ENCODE measurements at regions not wholly inside any gene's neighbourhood (a gene's known extent, or its start where the extent isn't known, plus 50 kb on each side); places are given as distances from the start of the nearest gene placed in this dataset.

DNA sequence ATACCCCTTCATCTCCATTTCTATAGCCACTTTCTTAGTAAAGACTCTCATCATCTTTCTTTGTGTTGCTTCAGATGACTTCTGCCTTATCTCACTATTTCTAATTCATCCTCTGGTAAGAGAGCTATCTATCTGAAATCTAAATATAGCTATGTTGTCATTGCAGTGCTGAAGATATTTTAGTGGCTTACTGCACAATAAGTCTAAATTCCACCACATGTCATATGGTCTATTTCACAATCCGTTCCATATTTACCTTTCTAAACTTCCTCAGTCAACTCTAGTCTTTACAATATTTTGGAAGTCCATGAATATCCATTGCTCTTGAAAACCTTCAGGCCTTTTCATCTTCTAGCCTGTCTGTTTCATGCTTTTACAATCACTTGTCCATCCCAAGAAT lies 465.1 kb upstream of the SLC10A2 start:
- Mint-ChIP-seq H3K9me3 (peaks cover 4 to 16% (median 9%) of the 10 kb centered on the region in 3 donors), H3K27me3 (no peaks in the 10 kb centered on the region), H3K36me3 (no peaks in the 10 kb centered on the region), H3K4me3 (no peak overlapping the region), H3K4me1 (no peaks in the 10 kb centered on the region), H3K27ac (no peak overlapping the region)
- no peaks in the 10 kb centered on the region for H3K9me3 ChIP-seq
- ChIA-PET POLR2A (no interaction called here), CTCF (no interaction called here)
- no peak for DNase-seq
- no peaks in the 10 kb centered on the region for H3K27me3 ChIP-seq (replicated peaks in 1 of 2; ENCODE audit: control insufficient read depth in 2 of 2, extremely low read depth in 1 of 2, insufficient read depth in 2 of 2, low read length in 1 of 2)
- H3K4me1 ChIP-seq (ENCODE audit: control insufficient read depth in 1 of 2, extremely low read depth in 1 of 2, insufficient read depth in 2 of 2, low read length in 2 of 2): no peaks in the 10 kb centered on the region
- no peak overlapping the region for H3K27ac ChIP-seq (ENCODE audit: low read length)
- H3K4me3 ChIP-seq (ENCODE audit: control insufficient read depth in 1 of 2, extremely low read depth in 1 of 2, low read length in 1 of 2): no peak overlapping the region
- no peaks in the 10 kb centered on the region for H3K36me3 ChIP-seq (ENCODE audit: control insufficient read depth in 2 of 2, extremely low read depth in 1 of 2, insufficient read depth in 1 of 2, low read length in 1 of 2)
- no peak for ATAC-seq (replicated peaks in 1 of 4)
- no CpG with 5 or more reads among the region's 1 CpG for WGBS (ENCODE audit: insufficient coverage)

DNA sequence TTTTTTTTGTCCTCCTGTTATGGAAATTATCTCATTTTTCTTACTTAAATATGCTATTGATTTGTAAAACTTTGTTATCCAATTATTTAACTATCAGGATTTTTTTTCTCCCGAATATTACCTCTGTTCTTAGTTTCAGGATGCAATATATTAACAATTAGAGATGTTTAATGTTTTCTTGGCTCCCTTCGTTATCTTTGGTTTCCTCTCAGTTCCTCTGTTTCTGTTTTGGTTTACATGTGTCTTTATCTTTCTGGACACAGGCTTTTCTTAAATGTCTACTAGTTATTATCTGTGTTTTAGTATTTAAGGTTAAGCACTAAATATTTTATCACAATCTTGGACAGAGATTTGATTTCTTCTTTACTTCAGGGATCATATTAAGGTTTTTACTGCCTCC lies 462.2 kb upstream of the SLC10A2 start:
- Mint-ChIP-seq H3K27me3 (no peaks in the 10 kb centered on the region), H3K9me3 (peaks cover 1 to 11% (median 8%) of the 10 kb centered on the region in 3 donors), H3K36me3 (no peaks in the 10 kb centered on the region), H3K27ac (no peak overlapping the region), H3K4me3 (no peak overlapping the region), H3K4me1 (no peaks in the 10 kb centered on the region)
- H3K36me3 ChIP-seq (ENCODE audit: control insufficient read depth in 2 of 2, extremely low read depth in 1 of 2, insufficient read depth in 1 of 2, low read length in 1 of 2): no peaks in the 10 kb centered on the region
- POLR2A ChIA-PET: no interaction called here
- H3K4me1 ChIP-seq (ENCODE audit: control insufficient read depth in 1 of 2, extremely low read depth in 1 of 2, insufficient read depth in 2 of 2, low read length in 2 of 2): no peaks in the 10 kb centered on the region
- CTCF ChIA-PET: no interaction called here
- H3K27me3 ChIP-seq (replicated peaks in 1 of 2; ENCODE audit: control insufficient read depth in 2 of 2, extremely low read depth in 1 of 2, insufficient read depth in 2 of 2, low read length in 1 of 2): no peaks in the 10 kb centered on the region
- ATAC-seq (replicated peaks in 1 of 4): no peak
- no CpG with 5 or more reads among the region's 2 CpGs for WGBS (ENCODE audit: insufficient coverage)
- H3K27ac ChIP-seq (ENCODE audit: low read length): no peak overlapping the region
- no peak overlapping the region for H3K4me3 ChIP-seq (ENCODE audit: control insufficient read depth in 1 of 2, extremely low read depth in 1 of 2, low read length in 1 of 2)
- no peaks in the 10 kb centered on the region for H3K9me3 ChIP-seq
- no peak for DNase-seq

DNA sequence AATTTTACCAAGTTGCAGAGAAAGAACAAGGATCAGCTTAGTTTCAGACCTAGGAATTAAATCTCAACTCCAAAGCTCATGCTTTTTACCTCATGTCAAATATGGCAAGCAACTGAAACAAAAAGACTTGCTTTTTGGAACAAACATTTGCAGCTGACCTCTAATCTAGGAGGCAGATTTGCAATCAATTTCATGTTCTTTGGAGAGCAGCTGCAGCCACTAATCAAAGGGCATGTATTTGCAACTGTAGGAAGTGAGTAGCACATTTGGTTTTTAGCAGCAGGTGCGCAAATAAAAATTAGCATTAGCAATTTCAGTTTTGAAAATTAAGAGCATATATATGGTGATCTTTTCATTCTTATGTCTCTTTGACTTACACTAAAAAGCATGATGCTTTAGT lies 459.3 kb upstream of the SLC10A2 start:
- no peak overlapping the region for H3K4me3 Mint-ChIP-seq
- ChIA-PET CTCF (no interaction called here), POLR2A (no interaction called here)
- ATAC-seq (replicated peaks in 1 of 4): no peak
- Histone ChIP-seq H3K36me3 (ENCODE audit: control insufficient read depth in 2 of 2, extremely low read depth in 1 of 2, insufficient read depth in 1 of 2, low read length in 1 of 2) (no peaks in the 10 kb centered on the region), H3K4me3 (ENCODE audit: control insufficient read depth in 1 of 2, extremely low read depth in 1 of 2, low read length in 1 of 2) (no peak overlapping the region), H3K27ac (ENCODE audit: low read length) (no peak overlapping the region), H3K27me3 (replicated peaks in 1 of 2; ENCODE audit: control insufficient read depth in 2 of 2, extremely low read depth in 1 of 2, insufficient read depth in 2 of 2, low read length in 1 of 2) (no peaks in the 10 kb centered on the region), H3K4me1 (ENCODE audit: control insufficient read depth in 1 of 2, extremely low read depth in 1 of 2, insufficient read depth in 2 of 2, low read length in 2 of 2) (no peaks in the 10 kb centered on the region), H3K9me3 (no peaks in the 10 kb centered on the region)
- H3K36me3 Mint-ChIP-seq: no peaks in the 10 kb centered on the region
- no peak overlapping the region for H3K27ac Mint-ChIP-seq
- no peak for DNase-seq
- H3K9me3 Mint-ChIP-seq: peaks cover 1 to 9% (median 7%) of the 10 kb centered on the region in 3 donors
- no peaks in the 10 kb centered on the region for H3K4me1 Mint-ChIP-seq
- no CpG with 5 or more reads among the region's 1 CpG for WGBS (ENCODE audit: insufficient coverage)
- H3K27me3 Mint-ChIP-seq: no peaks in the 10 kb centered on the region

DNA sequence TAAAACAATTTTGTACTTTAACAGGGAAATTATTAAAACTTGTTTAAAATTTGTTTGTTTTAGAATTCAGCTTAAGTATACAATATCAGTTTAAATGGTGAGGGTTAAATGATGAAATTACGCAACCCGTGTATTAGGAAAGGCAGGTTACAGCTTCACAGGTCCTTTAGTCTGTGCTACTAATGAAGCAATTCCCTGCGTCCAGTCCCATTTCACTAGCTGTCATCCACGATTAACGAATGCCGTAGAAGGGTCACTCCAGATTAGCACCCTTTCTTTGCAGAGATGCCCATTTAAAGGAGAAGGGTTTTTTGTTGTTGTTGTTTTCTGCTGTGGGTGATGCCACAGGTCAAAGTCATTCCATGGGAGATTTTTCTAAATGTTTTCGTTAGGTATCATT lies 457.6 kb upstream of the SLC10A2 start:
- ATAC-seq (replicated peaks in 1 of 4): no peak
- H3K4me1 ChIP-seq (ENCODE audit: control insufficient read depth in 1 of 2, extremely low read depth in 1 of 2, insufficient read depth in 2 of 2, low read length in 2 of 2): no peaks in the 10 kb centered on the region
- H3K36me3 ChIP-seq (ENCODE audit: control insufficient read depth in 2 of 2, extremely low read depth in 1 of 2, insufficient read depth in 1 of 2, low read length in 1 of 2): no peaks in the 10 kb centered on the region
- Mint-ChIP-seq H3K27me3 (no peaks in the 10 kb centered on the region), H3K4me1 (no peaks in the 10 kb centered on the region), H3K4me3 (no peak overlapping the region), H3K27ac (no peak overlapping the region), H3K9me3 (peaks cover 0 to 9% (median 7%) of the 10 kb centered on the region in 3 donors), H3K36me3 (no peaks in the 10 kb centered on the region)
- H3K4me3 ChIP-seq (ENCODE audit: control insufficient read depth in 1 of 2, extremely low read depth in 1 of 2, low read length in 1 of 2): no peak overlapping the region
- DNase-seq: no peak
- CTCF ChIA-PET: no interaction called here
- no peaks in the 10 kb centered on the region for H3K9me3 ChIP-seq
- no peak overlapping the region for H3K27ac ChIP-seq (ENCODE audit: low read length)
- H3K27me3 ChIP-seq (replicated peaks in 1 of 2; ENCODE audit: control insufficient read depth in 2 of 2, extremely low read depth in 1 of 2, insufficient read depth in 2 of 2, low read length in 1 of 2): no peaks in the 10 kb centered on the region
- 92% methylated on average over 2 of the region's 7 CpGs for WGBS (ENCODE audit: insufficient coverage)
- POLR2A ChIA-PET: no interaction called here

DNA sequence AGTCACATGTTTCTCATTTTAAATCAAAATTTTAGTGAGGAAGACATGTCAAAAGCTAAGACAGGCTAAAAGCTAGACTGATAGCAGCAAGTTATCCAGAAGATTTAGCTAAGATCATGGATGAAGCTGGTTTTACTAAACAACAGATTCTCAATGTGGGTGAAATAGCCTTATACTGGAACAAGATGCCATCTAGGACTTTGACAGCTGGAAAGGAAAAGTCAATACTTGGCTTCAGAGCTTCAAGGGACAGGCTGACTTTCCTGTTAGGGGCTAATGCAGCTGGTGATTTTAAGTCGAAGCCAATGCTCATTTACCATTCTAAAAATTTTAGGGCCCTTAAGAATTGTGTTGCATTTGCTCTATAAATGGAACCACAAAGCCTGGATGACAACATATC lies 455.3 kb upstream of the SLC10A2 start:
- Histone ChIP-seq H3K36me3 (ENCODE audit: control insufficient read depth in 2 of 2, extremely low read depth in 1 of 2, insufficient read depth in 1 of 2, low read length in 1 of 2) (no peaks in the 10 kb centered on the region), H3K27ac (ENCODE audit: low read length) (no peak overlapping the region), H3K27me3 (replicated peaks in 1 of 2; ENCODE audit: control insufficient read depth in 2 of 2, extremely low read depth in 1 of 2, insufficient read depth in 2 of 2, low read length in 1 of 2) (no peaks in the 10 kb centered on the region), H3K4me3 (ENCODE audit: control insufficient read depth in 1 of 2, extremely low read depth in 1 of 2, low read length in 1 of 2) (no peak overlapping the region), H3K9me3 (no peaks in the 10 kb centered on the region), H3K4me1 (ENCODE audit: control insufficient read depth in 1 of 2, extremely low read depth in 1 of 2, insufficient read depth in 2 of 2, low read length in 2 of 2) (no peaks in the 10 kb centered on the region)
- H3K27me3 Mint-ChIP-seq: no peaks in the 10 kb centered on the region
- H3K4me3 Mint-ChIP-seq: no peak overlapping the region
- POLR2A ChIA-PET: no interaction called here
- no peak for ATAC-seq (replicated peaks in 1 of 4)
- H3K9me3 Mint-ChIP-seq: peaks cover 0 to 9% (median 0%) of the 10 kb centered on the region in 3 donors
- WGBS (ENCODE audit: insufficient coverage): no CpG with 5 or more reads among the region's 1 CpG
- H3K27ac Mint-ChIP-seq: no peak overlapping the region
- no peak for DNase-seq
- CTCF ChIA-PET: no interaction called here
- H3K4me1 Mint-ChIP-seq: no peaks in the 10 kb centered on the region
- no peaks in the 10 kb centered on the region for H3K36me3 Mint-ChIP-seq

DNA sequence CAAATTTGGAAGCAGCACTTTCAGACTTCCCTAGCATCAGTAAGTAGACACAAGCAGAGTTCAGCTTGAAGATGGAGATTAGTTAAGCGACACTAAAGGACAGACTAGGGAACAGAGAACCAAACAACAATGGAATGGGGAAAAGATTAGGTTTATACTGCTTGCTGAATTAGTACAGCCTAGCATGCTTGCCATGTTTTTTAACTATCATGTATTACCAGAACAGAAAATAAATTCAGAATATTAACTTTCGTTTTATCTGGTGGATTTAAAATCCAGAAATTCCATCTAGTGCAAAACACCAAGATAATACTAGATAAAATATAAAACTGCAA lies 451.5 kb upstream of the SLC10A2 start:
- Mint-ChIP-seq H3K36me3 (no peaks in the 10 kb centered on the region), H3K4me3 (no peak overlapping the region), H3K27me3 (no peaks in the 10 kb centered on the region), H3K4me1 (no peaks in the 10 kb centered on the region), H3K9me3 (peaks cover 0 to 11% (median 0%) of the 10 kb centered on the region in 3 donors), H3K27ac (no peak overlapping the region)
- ATAC-seq (replicated peaks in 1 of 4): no peak
- Histone ChIP-seq H3K9me3 (no peaks in the 10 kb centered on the region), H3K36me3 (ENCODE audit: control insufficient read depth in 2 of 2, extremely low read depth in 1 of 2, insufficient read depth in 1 of 2, low read length in 1 of 2) (no peaks in the 10 kb centered on the region), H3K27ac (ENCODE audit: low read length) (no peak overlapping the region), H3K4me1 (ENCODE audit: control insufficient read depth in 1 of 2, extremely low read depth in 1 of 2, insufficient read depth in 2 of 2, low read length in 2 of 2) (no peaks in the 10 kb centered on the region), H3K4me3 (ENCODE audit: control insufficient read depth in 1 of 2, extremely low read depth in 1 of 2, low read length in 1 of 2) (no peak overlapping the region), H3K27me3 (replicated peaks in 1 of 2; ENCODE audit: control insufficient read depth in 2 of 2, extremely low read depth in 1 of 2, insufficient read depth in 2 of 2, low read length in 1 of 2) (no peaks in the 10 kb centered on the region)
- WGBS (ENCODE audit: insufficient coverage): no CpG with 5 or more reads among the region's 2 CpGs
- POLR2A ChIA-PET: no interaction called here
- DNase-seq: no peak
- CTCF ChIA-PET: no interaction called here

DNA sequence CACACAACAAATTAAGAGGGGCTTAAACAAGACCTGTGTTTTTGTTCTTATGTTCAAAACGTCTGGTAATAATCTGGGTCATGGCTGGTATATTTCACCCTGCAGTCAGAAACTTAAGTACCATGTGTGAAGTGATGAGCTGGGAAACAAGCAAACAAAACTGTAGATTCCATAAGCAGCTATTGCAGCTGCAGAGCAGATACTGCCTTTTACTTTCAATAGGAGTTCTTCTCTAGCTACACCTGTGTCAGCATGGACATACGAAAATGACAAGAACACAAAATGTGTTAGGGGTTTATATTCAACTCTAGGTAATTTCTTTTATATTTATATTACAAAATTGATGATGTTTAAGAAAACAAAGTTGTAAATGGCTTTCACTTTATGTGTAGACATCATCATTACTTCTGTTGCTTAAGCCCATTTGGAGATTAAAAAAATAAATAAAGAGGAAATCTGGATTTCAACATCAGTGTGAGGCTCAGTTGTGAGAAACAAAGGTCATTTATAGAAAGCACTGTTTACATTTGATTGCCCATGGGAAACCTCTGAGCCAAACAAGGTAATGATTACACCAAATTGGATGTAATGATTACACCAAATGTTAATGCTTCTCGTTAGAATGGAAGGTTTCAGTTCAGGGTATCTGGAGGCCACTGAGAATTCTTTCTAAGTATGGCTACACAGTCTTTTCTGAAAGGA lies 451.0 kb upstream of the SLC10A2 start:
- H3K27me3 ChIP-seq (replicated peaks in 1 of 2; ENCODE audit: control insufficient read depth in 2 of 2, extremely low read depth in 1 of 2, insufficient read depth in 2 of 2, low read length in 1 of 2): no peaks in the 10 kb centered on the region
- H3K36me3 ChIP-seq (ENCODE audit: control insufficient read depth in 2 of 2, extremely low read depth in 1 of 2, insufficient read depth in 1 of 2, low read length in 1 of 2): no peaks in the 10 kb centered on the region
- no peaks in the 10 kb centered on the region for H3K4me1 ChIP-seq (ENCODE audit: control insufficient read depth in 1 of 2, extremely low read depth in 1 of 2, insufficient read depth in 2 of 2, low read length in 2 of 2)
- ATAC-seq (replicated peaks in 1 of 4) (no peak), DNase-seq (no peak)
- Mint-ChIP-seq H3K36me3 (no peaks in the 10 kb centered on the region), H3K9me3 (peaks cover 0 to 6% (median 0%) of the 10 kb centered on the region in 3 donors), H3K4me1 (no peaks in the 10 kb centered on the region), H3K4me3 (no peak overlapping the region), H3K27ac (no peak overlapping the region), H3K27me3 (no peaks in the 10 kb centered on the region)
- no CpG with 5 or more reads among the region's 3 CpGs for WGBS (ENCODE audit: insufficient coverage)
- ChIA-PET POLR2A (no interaction called here), CTCF (no interaction called here)
- no peaks in the 10 kb centered on the region for H3K9me3 ChIP-seq
- H3K27ac ChIP-seq (ENCODE audit: low read length): no peak overlapping the region
- no peak overlapping the region for H3K4me3 ChIP-seq (ENCODE audit: control insufficient read depth in 1 of 2, extremely low read depth in 1 of 2, low read length in 1 of 2)
